Hematopoietic multipotent progenitor cell treated with erythropoietin and hydrocortisone succinate and interleukin-3 and kit ligand, for 6 days (in vitro differentiated cells): ENCODE measurements at regions not wholly inside any gene's neighbourhood (a gene's known extent, or its start where the extent isn't known, plus 50 kb on each side); places are given as distances from the start of the nearest gene placed in this dataset.
"Not testable (repeated sequence)": the region's sequence is repeated elsewhere in the genome, so short reads cannot be mapped to it uniquely, and the experiment has no call there.

Experiments used
- DNase-seq: peaks from one replicate; pipeline ENCODE4 v3.0.0-alpha.2; 2015

- DNase-seq, result no peak
These were observed 153.6 kb downstream of the MAGEB17 start for GRCh38 chrX:16320765-16321355.

GRCh38 chrX:16333453-16333852, 166.2 kb downstream of the MAGEB17 start:
- no peak for DNase-seq

GRCh38 chrX:16335181-16335580, 167.9 kb downstream of the MAGEB17 start:
- no peak for DNase-seq

- no peak for DNase-seq
These were observed 180.8 kb downstream of the MAGEB17 start for GRCh38 chrX:16347968-16348670.

GRCh38 chrX:16357902-16358301, 190.6 kb downstream of the MAGEB17 start:
- DNase-seq, result no peak

- DNase-seq, result not testable (repeated sequence)
These were observed 192.8 kb downstream of the MAGEB17 start for GRCh38 chrX:16360056-16360455.

- DNase-seq, result no peak
These were observed 201.4 kb downstream of the MAGEB17 start for GRCh38 chrX:16368696-16369095.

GRCh38 chrX:16376056-16376455, 208.8 kb downstream of the MAGEB17 start:
- DNase-seq, result no peak

- DNase-seq, result no peak
These were observed 218.8 kb downstream of the MAGEB17 start for GRCh38 chrX:16386126-16386525.

- DNase-seq, result no peak
These were observed 225.3 kb downstream of the MAGEB17 start for GRCh38 chrX:16392597-16392996.

GRCh38 chrX:16394290-16394689, 227.0 kb downstream of the MAGEB17 start:
- no peak for DNase-seq

- no peak for DNase-seq
These were observed 236.5 kb downstream of the MAGEB17 start for GRCh38 chrX:16403808-16404207.

GRCh38 chrX:16416588-16416987, 233.4 kb upstream of the S100G start:
- DNase-seq, result no peak

GRCh38 chrX:16418650-16419049, 231.3 kb upstream of the S100G start:
- no peak for DNase-seq

- DNase-seq, result no peak
These were observed 222.3 kb upstream of the S100G start for GRCh38 chrX:16427668-16428067.

GRCh38 chrX:16429406-16429805, 220.6 kb upstream of the S100G start:
- no peak for DNase-seq

- no peak for DNase-seq
These were observed 218.7 kb upstream of the S100G start for GRCh38 chrX:16431266-16431665.

- no peak for DNase-seq
These were observed 216.9 kb upstream of the S100G start for GRCh38 chrX:16433021-16433420.

- no peak for DNase-seq
These were observed 214.5 kb upstream of the S100G start for GRCh38 chrX:16435399-16435986.

GRCh38 chrX:16436348-16437188, 213.4 kb upstream of the S100G start:
- DNase-seq, result peak; percentile 87

- DNase-seq, result no peak
These were observed 209.5 kb upstream of the S100G start for GRCh38 chrX:16440446-16440845.

- no peak for DNase-seq
These were observed 205.6 kb upstream of the S100G start for GRCh38 chrX:16444353-16444752.

- DNase-seq, result peak; percentile 56
These were observed 204.7 kb upstream of the S100G start for GRCh38 chrX:16445166-16445752.
